Putamen (tissue), 1 donor: ENCODE measurements at regions not wholly inside any gene's neighbourhood (a gene's known extent, or its start where the extent isn't known, plus 50 kb on each side); places are given as distances from the start of the nearest gene placed in this dataset.

Experiments used
- DNase-seq: peaks from one replicate; pipeline ENCODE4 v3.0.0-alpha.2; 2016; ENCODE audit warnings: low spot score

GRCh38 chr15:81596159-81596865 is 222.3 kb upstream of the TMC3 start:
- no peak for DNase-seq

DNA sequence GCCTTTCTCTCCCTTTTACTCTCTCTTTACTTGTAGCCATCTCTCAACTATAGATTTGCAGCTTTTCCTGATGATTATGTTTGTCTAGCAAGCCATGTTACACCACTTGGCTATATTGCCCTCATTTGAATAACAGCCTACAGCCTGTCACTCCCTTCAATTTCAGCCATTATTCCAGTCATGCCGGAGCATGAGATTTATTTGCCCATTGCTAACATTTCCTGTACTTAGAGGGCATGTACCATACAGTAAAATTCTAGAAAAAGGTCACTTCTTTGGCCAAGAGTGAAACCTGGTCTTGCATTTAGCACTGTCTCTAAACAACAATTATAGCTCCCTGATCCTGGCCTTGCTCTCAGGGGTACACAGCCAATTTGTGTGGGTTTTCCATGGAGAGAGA is 221.7 kb upstream of the TMC3 start:
- DNase-seq = no peak

DNA sequence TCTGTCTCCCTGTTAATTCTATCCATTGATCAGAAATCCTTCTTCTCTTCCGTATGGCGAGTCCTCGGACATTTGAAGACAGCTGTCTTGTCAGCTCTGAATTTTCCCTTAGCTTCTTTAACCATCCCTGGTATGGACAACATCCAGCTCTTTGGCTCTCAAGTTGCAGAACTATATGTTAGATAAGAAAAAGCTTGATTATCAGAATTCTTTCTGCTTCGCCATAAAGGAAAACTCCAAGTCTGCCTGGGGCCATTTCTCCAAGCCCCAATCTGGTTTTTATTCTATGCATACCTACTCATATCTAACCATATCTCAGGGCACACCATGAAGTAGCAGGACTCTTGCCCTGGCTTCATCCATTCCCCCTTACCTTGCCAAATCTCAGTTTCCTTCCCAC is 215.7 kb upstream of the TMC3 start:
- no peak for DNase-seq

DNA sequence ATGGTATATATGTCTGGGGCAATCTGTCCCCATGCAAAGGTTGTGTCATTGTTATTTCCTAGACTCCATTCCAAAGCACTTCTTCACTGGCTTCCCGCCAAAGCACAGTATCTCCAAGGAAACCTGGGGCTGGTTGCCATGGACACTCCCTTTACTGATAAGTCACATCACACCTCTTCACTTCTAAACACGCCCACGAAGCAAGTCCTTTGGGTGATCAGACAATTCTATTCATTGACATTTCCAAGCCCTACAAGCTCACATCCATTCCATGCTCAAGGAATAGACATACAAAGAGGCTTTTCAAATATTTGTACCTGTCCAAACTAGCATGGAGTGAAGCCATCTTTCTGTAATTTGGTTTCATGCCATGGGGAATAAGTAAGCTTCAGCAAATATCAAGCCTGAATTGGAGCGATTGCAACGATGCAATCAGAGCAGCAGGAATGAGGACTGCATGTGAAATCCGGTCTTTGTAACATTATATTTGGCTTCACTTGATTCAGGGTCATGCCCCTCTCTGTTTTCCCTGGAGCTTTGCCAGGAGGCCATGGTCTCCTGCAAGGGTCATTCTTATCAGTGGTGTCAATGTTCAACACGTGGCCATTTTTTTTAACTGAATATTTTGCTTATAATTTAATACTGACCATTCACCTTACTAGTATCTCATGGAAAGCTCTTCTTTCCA is 201.6 kb upstream of the TMC3 start:
- DNase-seq = peak; percentile 73

DNA sequence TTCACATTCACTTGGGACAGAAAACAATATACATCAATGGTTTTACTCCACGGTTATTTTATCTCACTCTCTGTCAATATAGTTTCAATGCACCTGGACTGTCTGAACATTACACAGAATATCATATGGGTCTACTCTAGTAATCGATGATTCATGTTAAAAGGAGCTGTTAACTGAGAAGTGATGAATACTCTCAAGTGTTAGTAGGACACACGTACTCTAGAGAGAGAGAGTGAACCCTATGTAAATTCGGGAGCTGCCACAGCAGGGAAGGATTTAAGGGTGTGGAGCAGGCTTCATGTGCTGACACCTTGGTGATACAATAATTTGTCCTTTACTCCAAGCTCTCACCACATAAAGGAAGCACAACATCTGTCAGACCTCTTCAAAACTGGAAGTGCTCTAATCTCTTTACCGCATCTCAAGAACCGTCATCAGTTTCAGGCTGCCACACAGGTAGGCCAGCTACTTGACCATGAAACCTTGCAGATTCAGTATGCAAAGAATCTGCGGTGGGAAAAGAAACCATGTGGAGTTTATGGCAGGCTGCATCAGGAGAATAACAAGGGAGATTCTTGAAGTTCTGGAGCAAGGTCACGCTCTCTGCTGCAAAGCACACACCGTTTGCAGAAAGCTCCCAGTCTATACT is 199.2 kb upstream of the TMC3 start:
- DNase-seq = no peak

GRCh38 chr15:81572190-81572589 is 198.2 kb upstream of the TMC3 start:
- DNase-seq = no peak

DNA sequence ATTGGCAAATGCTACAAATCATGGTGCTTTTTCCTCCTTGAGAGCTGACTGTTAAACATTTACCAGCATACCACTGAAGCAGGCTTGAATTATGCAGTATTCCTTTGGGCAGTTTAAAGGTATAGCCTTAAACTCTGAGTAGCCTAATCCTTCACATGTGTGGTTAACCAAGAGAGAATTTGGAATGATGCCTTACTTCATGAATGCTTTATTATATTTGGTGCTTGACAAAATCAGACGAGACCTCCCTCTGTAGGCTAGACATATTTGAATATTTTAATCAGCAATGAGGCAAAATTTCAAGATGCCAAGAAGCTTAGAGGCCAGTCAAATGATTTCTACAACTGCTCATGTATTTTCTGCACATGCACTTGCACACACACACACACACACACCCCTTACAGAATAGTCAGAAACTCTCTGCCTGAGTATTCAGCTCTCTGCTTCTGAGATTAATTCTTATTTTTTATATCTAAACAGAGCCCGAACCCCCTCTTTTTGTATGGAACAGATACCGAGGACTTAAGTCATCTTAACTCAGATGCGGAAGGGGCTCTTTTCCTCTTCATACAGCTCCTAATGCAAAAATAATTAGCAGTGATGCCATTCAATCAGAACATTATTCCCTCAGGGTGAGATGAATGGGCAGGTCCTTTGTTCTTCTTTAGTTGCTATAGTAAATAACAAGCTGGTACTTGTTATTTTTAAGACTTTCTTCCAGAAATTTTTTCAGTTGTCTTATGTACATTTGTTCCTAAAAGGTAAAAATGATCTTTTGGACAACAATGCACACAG is 195.5 kb upstream of the TMC3 start:
- DNase-seq = no peak

GRCh38 chr15:81567924-81568323 is 193.9 kb upstream of the TMC3 start:
- DNase-seq = no peak

DNA sequence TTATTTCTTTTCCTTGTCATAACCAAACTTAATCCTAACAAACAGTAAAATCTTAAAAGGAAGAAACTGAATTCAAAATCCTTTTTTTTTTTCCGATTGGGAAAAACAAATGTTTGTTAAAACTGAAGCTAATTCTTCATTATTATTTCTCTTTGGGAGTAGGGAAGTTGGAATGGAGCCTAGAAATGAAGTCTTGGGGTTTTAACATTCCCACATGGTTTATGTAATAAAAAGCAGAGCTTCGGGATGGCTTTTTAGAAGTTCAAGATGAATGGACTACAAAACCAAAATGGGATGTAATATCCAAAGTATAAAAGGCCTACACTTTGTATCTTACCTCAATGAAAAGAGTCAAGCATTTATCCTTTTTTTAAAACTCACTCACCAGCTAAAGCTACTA is 189.0 kb upstream of the TMC3 start:
- DNase-seq = no peak

DNA sequence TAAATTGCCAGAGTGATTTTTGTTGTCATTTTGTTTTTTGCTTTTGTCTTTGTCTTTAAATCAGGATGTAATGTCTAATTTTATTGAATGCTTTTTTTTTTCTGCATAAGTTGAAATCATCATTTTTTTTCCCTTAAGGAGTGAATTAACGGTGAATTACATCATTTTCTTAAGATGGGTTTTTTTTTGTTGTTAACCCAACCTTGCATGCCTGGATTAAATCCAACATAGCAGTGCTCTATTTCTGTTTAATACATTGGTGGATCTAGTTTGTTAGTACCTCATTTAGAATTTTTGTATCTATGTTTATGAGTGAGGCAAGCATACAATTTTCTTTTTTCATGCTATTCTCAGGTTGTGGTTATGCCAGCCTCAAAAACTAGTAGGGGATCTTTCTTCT is 186.4 kb upstream of the TMC3 start:
- DNase-seq = no peak

DNA sequence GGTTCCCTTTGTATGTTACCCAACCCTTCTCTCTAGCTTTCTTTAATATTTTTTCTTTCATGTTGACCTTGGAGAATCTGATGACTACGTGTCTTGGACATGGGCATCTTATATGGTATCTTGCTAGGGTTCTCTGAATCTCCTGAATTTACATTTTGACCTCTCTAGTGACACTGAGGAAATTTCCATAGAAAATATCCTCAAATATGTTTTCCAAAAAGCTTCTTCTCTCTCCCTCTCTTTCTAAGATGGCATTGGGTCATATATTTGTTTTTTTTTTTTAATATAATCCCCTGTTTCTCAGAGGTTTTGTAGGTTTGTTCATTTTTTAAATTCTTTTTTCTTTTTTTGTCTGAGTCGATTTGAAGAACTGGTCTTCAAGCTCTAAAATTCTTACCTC is 184.0 kb upstream of the TMC3 start:
- no peak for DNase-seq

DNA sequence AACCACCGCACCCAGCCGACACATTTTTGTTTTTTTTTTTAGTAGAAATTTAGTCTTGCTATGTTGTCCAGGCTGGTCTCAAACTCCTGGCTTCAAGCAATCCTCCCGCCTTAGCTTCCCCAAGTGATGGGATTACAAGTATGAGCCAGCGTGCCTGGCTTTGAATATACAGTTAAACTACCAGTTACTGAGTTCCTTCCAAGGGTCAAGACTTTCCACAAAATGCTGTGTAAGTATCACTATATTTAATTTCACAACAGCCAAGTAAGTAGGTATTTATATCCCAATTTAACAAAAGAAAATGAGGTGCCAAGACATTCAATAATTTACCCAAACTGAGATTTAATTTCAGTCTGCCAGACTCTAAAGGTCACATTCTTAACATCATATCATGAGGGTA is 181.3 kb upstream of the TMC3 start:
- DNase-seq = no peak

DNA sequence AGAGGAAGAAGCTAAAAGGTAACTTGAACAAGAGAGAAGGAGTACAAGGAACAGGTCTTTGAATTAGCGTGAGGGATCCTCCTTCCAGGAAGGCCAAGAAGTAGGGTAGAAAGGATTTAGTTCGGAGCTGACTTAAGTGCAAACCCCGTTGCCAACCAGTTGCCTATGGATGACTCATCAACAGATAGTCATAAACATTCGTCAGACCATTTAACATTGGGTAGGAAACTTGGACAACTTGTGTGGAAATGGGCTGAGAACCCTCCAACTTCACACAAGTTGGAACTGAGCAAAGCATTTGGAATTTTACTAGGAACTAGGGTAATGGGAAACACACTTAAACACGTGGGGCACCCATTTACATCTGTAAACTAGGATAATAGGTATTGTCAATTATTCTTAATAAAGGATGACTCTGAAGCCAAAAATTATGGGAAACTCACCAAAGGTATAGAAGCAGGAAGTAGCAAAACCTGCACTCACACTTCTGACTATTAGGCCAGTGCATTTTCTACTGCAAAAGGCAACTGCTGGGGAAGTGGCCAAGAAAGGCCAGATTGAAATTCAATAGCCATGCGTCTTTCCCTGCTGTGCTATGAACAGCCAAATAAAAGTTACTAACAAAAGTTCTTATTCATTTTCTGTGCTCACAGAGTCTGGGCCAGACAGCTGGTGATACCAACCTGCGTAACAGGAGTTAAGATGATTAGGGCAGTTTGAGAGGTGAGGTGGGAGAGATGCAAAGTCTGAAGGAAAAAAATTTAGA is 174.5 kb upstream of the TMC3 start:
- no peak for DNase-seq

DNA sequence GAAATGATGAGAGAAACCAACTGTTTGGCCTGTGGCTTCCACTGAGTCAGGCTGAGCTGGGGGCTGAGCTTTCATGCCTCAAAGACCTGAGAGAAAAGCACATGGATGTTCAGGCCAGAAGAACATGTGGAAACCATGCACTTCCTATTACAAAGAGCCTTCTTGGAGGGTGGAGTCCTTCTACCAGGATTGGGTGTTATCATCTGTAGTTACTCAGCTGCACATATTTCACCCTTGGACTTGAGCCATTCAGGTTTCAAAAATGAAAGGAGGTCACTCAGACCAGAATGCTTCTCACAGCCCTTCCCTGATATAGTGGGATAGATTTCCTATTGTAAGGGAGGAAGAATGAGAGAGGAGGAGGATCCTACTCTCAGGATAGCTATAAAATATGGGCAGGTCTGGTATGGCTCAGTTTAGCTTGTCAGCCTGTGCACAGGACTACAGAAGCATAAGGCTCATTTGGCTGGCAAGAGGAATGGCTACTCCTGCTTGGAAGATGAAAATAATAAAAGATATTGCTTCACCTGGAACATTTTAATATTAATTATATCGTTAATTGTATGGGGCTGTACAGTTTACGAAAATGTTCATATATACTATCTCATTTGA is 173.6 kb upstream of the TMC3 start:
- DNase-seq = no peak

DNA sequence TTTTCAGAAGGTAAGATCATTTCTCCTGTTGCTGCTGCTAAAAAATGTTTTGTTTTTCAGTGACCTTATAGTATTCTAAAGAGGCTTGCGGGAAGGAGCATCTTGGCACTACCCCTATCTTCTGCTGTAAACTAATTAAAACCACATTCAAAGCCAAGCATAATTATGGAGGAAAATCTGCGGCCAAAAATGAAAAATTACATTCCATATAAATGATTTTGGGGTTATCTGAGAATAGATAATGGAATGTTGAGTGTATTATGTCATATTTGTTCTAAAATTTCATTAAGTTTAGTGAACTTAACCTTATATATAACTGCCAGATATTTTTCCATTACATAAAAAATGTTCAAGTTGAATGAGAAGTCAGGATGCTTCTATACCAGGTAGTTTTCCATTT is 170.4 kb upstream of the TMC3 start:
- DNase-seq = no peak

- no peak for DNase-seq
These were observed 166.9 kb upstream of the TMC3 start for GRCh38 chr15:81540909-81541308.

DNA sequence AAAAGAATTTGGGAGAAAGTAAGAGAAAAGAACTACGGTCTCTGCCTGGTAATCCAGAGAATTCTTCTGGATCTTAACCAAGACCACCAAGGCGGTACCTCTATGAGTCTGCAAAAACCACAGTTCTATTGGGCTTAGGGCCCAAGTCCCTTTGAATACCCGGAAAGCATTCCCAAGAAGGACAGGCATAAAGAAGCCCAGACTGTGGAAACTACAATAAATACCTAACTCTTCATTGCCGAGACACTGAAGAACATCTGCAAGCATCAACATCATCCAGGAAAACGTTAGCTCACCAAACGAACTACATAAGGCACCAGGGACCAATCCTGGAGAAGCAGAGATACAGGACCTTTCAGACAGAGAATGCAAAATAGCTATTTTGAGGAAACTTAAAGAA is 162.3 kb upstream of the TMC3 start:
- DNase-seq = no peak

GRCh38 chr15:81534124-81534523 is 160.1 kb upstream of the TMC3 start:
- DNase-seq = no peak

- DNase-seq = no peak
These were observed 158.0 kb upstream of the TMC3 start for GRCh38 chr15:81532001-81532400.

- no peak for DNase-seq
These were observed 157.1 kb upstream of the TMC3 start for GRCh38 chr15:81531109-81531592.

DNA sequence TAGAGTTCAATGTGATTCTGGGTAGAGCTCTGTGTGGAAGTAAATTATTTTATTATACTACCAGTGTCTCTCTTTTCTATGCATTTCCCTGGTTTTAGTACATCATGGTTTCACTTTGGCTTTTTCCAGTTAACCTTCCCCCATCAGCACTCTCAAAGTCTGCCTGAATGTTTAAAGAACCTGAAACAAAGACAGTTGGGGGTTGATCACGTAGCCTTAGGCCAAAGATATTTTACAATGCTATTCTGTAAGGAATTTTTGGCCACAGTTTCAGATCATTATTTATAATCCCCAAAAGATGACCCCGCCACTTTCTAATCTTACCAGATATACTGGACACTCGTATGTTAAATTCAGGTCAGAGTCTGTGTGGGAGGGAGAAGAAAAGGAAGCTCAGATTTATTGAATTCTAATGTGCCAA is 156.3 kb upstream of the TMC3 start:
- DNase-seq = no peak
